ENCODE measurements at regions not wholly inside any gene's neighbourhood (a gene's known extent, or its start where the extent isn't known, plus 50 kb on each side); places are given as distances from the start of the nearest gene placed in this dataset.

- Histone ChIP-seq H3K9ac (ENCODE audit: low read length) (no peak overlapping the region), H3K4me1 (ENCODE audit: insufficient read depth, low read length) (no peaks in the 10 kb centered on the region), H3K27me3 (ENCODE audit: control insufficient read depth in 1 of 2, insufficient read depth in 2 of 2, low read length in 2 of 2) (no peaks in the 10 kb centered on the region), H3K9me3 (ENCODE audit: low read length) (no peaks in the 10 kb centered on the region), H3K4me3 (ENCODE audit: low read depth in 1 of 2, low read length in 2 of 2) (no peak overlapping the region), H3K27ac (ENCODE audit: low read depth, low read length) (no peak overlapping the region), H3K36me3 (ENCODE audit: insufficient read depth, low read length) (no peaks in the 10 kb centered on the region)
These were observed 78.5 kb upstream of the ALDH1A1 start for GRCh38 chr9:73031350-73031749.

DNA sequence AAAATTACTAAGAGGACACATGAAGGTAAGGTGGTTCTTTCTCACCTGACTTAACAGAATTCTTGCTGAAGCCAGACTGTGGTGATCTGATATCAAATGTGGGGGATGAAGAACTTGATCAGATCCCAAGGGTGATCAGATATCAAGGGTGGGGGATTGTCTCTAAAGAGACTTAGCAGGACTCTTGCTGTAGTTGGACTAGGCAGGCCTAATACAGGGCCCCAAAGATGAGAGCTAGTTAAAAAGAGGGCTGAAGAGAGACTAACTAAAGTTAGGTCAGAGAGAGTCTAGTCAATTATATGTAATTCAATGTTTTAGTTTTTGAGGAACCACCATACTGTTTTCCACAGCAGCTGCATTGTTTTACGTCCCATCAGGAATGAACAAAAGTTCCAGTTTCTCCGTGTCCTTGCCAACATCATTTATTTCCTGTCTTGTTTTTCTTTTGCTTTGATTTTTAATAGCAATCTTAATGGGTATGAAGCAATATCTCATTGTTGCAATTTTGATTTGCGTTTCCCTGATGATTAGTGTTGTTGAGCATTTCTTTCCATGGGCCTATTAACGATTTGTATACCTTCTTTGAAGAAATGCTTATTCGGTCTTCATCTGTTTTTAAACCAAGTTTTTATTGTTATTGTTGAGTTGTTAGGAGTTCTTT, 77.6 kb upstream of the ALDH1A1 start:
- Histone ChIP-seq H3K4me3 (ENCODE audit: low read depth in 1 of 2, low read length in 2 of 2) (no peak overlapping the region), H3K36me3 (ENCODE audit: insufficient read depth, low read length) (no peaks in the 10 kb centered on the region), H3K27me3 (ENCODE audit: control insufficient read depth in 1 of 2, insufficient read depth in 2 of 2, low read length in 2 of 2) (no peaks in the 10 kb centered on the region), H3K9ac (ENCODE audit: low read length) (no peak overlapping the region), H3K27ac (ENCODE audit: low read depth, low read length) (no peak overlapping the region), H3K4me1 (ENCODE audit: insufficient read depth, low read length) (no peaks in the 10 kb centered on the region), H3K9me3 (ENCODE audit: low read length) (no peaks in the 10 kb centered on the region)

DNA sequence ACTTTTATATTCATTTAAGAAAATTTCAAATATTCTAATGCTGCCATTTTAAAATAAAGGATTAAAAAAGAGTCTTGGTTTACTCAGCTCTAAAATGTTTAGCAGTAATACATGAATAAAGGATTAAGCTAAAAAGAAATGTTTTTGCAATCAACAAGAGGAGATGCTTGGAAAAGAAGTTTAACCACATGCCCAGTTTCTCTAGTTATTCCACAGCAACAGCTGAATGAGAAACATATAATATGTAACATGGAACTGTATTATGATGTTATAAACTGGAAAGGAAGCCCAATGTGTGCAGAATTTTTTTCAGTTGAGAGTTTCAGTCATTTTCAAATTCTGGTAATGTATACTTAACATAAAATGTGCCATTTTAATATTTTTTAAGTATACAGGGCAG, 76.5 kb upstream of the ALDH1A1 start:
- no peak overlapping the region for H3K27ac ChIP-seq (ENCODE audit: low read depth, low read length)
- no peaks in the 10 kb centered on the region for H3K4me1 ChIP-seq (ENCODE audit: insufficient read depth, low read length)
- H3K9me3 ChIP-seq (ENCODE audit: low read length) = no peaks in the 10 kb centered on the region
- no peak overlapping the region for H3K4me3 ChIP-seq (ENCODE audit: low read depth in 1 of 2, low read length in 2 of 2)
- no peak overlapping the region for H3K9ac ChIP-seq (ENCODE audit: low read length)
- H3K36me3 ChIP-seq (ENCODE audit: insufficient read depth, low read length) = no peaks in the 10 kb centered on the region
- H3K27me3 ChIP-seq (ENCODE audit: control insufficient read depth in 1 of 2, insufficient read depth in 2 of 2, low read length in 2 of 2) = no peaks in the 10 kb centered on the region

GRCh38 chr9:73026375-73026774, 73.5 kb upstream of the ALDH1A1 start:
- Histone ChIP-seq H3K9me3 (ENCODE audit: low read length) (no peaks in the 10 kb centered on the region), H3K9ac (ENCODE audit: low read length) (no peak overlapping the region), H3K36me3 (ENCODE audit: insufficient read depth, low read length) (no peaks in the 10 kb centered on the region), H3K27ac (ENCODE audit: low read depth, low read length) (no peak overlapping the region), H3K4me1 (ENCODE audit: insufficient read depth, low read length) (peaks cover 15% of the 10 kb centered on the region), H3K4me3 (ENCODE audit: low read depth in 1 of 2, low read length in 2 of 2) (no peak overlapping the region), H3K27me3 (ENCODE audit: control insufficient read depth in 1 of 2, insufficient read depth in 2 of 2, low read length in 2 of 2) (no peaks in the 10 kb centered on the region)

GRCh38 chr9:73024601-73025034, 71.8 kb upstream of the ALDH1A1 start:
- H3K4me1 ChIP-seq (ENCODE audit: insufficient read depth, low read length) = peaks cover 15% of the 10 kb centered on the region
- no peak overlapping the region for H3K27ac ChIP-seq (ENCODE audit: low read depth, low read length)
- H3K27me3 ChIP-seq (ENCODE audit: control insufficient read depth in 1 of 2, insufficient read depth in 2 of 2, low read length in 2 of 2) = no peaks in the 10 kb centered on the region
- H3K9me3 ChIP-seq (ENCODE audit: low read length) = no peaks in the 10 kb centered on the region
- H3K9ac ChIP-seq (ENCODE audit: low read length) = no peak overlapping the region
- no peaks in the 10 kb centered on the region for H3K36me3 ChIP-seq (ENCODE audit: insufficient read depth, low read length)
- H3K4me3 ChIP-seq (ENCODE audit: low read depth in 1 of 2, low read length in 2 of 2) = no peak overlapping the region

DNA sequence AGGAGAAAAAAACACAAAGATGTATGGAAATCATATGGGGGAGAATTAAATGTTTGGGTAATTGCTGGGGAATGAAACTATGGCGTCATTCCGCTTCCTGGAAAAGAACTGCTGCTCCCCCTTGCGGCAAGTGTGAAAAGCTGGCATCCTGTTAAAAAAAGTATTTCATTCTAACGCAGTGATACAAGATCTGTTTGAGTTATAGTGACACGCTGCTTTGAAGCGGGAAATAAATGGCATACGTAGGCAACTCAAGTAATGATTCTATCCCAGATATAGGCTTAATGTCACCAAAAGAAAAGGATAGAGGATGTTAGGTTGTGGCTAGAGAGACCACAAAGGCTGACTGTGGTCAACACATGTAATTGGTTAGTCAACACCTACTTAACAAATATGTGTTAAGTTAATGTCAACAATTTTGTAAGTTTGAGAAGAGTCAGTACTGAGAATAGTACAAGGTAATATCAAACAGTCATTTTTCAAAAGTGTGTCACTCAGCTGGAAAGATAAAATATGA, 70.2 kb upstream of the ALDH1A1 start:
- H3K9ac ChIP-seq (ENCODE audit: low read length) = no peak overlapping the region
- H3K27me3 ChIP-seq (ENCODE audit: control insufficient read depth in 1 of 2, insufficient read depth in 2 of 2, low read length in 2 of 2) = no peaks in the 10 kb centered on the region
- no peak overlapping the region for H3K4me3 ChIP-seq (ENCODE audit: low read depth in 1 of 2, low read length in 2 of 2)
- peak overlapping the region; percentile 51 for H3K27ac ChIP-seq (ENCODE audit: low read depth, low read length)
- H3K4me1 ChIP-seq (ENCODE audit: insufficient read depth, low read length) = peaks cover 15% of the 10 kb centered on the region
- H3K36me3 ChIP-seq (ENCODE audit: insufficient read depth, low read length) = no peaks in the 10 kb centered on the region
- H3K9me3 ChIP-seq (ENCODE audit: low read length) = no peaks in the 10 kb centered on the region

DNA sequence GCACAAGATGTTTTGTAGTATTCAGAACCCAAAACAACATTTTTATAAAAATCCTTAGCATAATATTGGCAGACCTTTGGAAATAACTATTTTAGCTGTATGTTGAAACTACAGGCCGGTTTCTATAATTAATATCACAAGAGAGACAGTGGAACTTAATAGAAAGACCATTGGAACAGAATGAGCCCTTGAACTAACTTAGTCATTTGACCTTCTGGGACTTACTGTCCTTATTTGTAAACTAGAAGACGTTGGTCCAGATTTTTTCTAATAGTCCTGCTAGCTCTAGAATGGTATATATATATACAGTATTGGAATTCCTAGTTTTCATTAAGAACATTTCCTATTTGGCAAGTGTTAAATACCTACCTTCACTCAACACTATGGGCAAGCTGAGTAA, 69.5 kb upstream of the ALDH1A1 start:
- Histone ChIP-seq H3K27me3 (ENCODE audit: control insufficient read depth in 1 of 2, insufficient read depth in 2 of 2, low read length in 2 of 2) (no peaks in the 10 kb centered on the region), H3K36me3 (ENCODE audit: insufficient read depth, low read length) (no peaks in the 10 kb centered on the region), H3K9ac (ENCODE audit: low read length) (no peak overlapping the region), H3K4me3 (ENCODE audit: low read depth in 1 of 2, low read length in 2 of 2) (no peak overlapping the region), H3K4me1 (ENCODE audit: insufficient read depth, low read length) (peaks cover 15% of the 10 kb centered on the region), H3K27ac (ENCODE audit: low read depth, low read length) (no peak overlapping the region), H3K9me3 (ENCODE audit: low read length) (no peaks in the 10 kb centered on the region)

- no peak overlapping the region for H3K9ac ChIP-seq (ENCODE audit: low read length)
- no peaks in the 10 kb centered on the region for H3K27me3 ChIP-seq (ENCODE audit: control insufficient read depth in 1 of 2, insufficient read depth in 2 of 2, low read length in 2 of 2)
- no peak overlapping the region for H3K27ac ChIP-seq (ENCODE audit: low read depth, low read length)
- no peaks in the 10 kb centered on the region for H3K36me3 ChIP-seq (ENCODE audit: insufficient read depth, low read length)
- no peak overlapping the region for H3K4me3 ChIP-seq (ENCODE audit: low read depth in 1 of 2, low read length in 2 of 2)
- H3K9me3 ChIP-seq (ENCODE audit: low read length) = no peaks in the 10 kb centered on the region
- H3K4me1 ChIP-seq (ENCODE audit: insufficient read depth, low read length) = peaks cover 15% of the 10 kb centered on the region
These were observed 68.0 kb upstream of the ALDH1A1 start for GRCh38 chr9:73020877-73021276.

GRCh38 chr9:73014011-73014410, 61.2 kb upstream of the ALDH1A1 start:
- no peaks in the 10 kb centered on the region for H3K27me3 ChIP-seq (ENCODE audit: control insufficient read depth in 1 of 2, insufficient read depth in 2 of 2, low read length in 2 of 2)
- H3K36me3 ChIP-seq (ENCODE audit: insufficient read depth, low read length) = no peaks in the 10 kb centered on the region
- H3K9ac ChIP-seq (ENCODE audit: low read length) = no peak overlapping the region
- H3K4me1 ChIP-seq (ENCODE audit: insufficient read depth, low read length) = no peaks in the 10 kb centered on the region
- H3K27ac ChIP-seq (ENCODE audit: low read depth, low read length) = no peak overlapping the region
- no peaks in the 10 kb centered on the region for H3K9me3 ChIP-seq (ENCODE audit: low read length)
- H3K4me3 ChIP-seq (ENCODE audit: low read depth in 1 of 2, low read length in 2 of 2) = no peak overlapping the region

GRCh38 chr9:73011956-73012355, 59.1 kb upstream of the ALDH1A1 start:
- no peaks in the 10 kb centered on the region for H3K27me3 ChIP-seq (ENCODE audit: control insufficient read depth in 1 of 2, insufficient read depth in 2 of 2, low read length in 2 of 2)
- no peaks in the 10 kb centered on the region for H3K4me1 ChIP-seq (ENCODE audit: insufficient read depth, low read length)
- no peak overlapping the region for H3K27ac ChIP-seq (ENCODE audit: low read depth, low read length)
- H3K9me3 ChIP-seq (ENCODE audit: low read length) = no peaks in the 10 kb centered on the region
- H3K9ac ChIP-seq (ENCODE audit: low read length) = no peak overlapping the region
- no peak overlapping the region for H3K4me3 ChIP-seq (ENCODE audit: low read depth in 1 of 2, low read length in 2 of 2)
- H3K36me3 ChIP-seq (ENCODE audit: insufficient read depth, low read length) = no peaks in the 10 kb centered on the region

- Histone ChIP-seq H3K9ac (ENCODE audit: low read length) (no peak overlapping the region), H3K9me3 (ENCODE audit: low read length) (no peaks in the 10 kb centered on the region), H3K36me3 (ENCODE audit: insufficient read depth, low read length) (no peaks in the 10 kb centered on the region), H3K4me1 (ENCODE audit: insufficient read depth, low read length) (no peaks in the 10 kb centered on the region), H3K4me3 (ENCODE audit: low read depth in 1 of 2, low read length in 2 of 2) (no peak overlapping the region), H3K27ac (ENCODE audit: low read depth, low read length) (no peak overlapping the region), H3K27me3 (ENCODE audit: control insufficient read depth in 1 of 2, insufficient read depth in 2 of 2, low read length in 2 of 2) (no peaks in the 10 kb centered on the region)
These were observed 58.4 kb upstream of the ALDH1A1 start for GRCh38 chr9:73011181-73011750.
